ENCODE measurements at regions not wholly inside any gene's neighbourhood (a gene's known extent, or its start where the extent isn't known, plus 50 kb on each side); places are given as distances from the start of the nearest gene placed in this dataset.

DNA sequence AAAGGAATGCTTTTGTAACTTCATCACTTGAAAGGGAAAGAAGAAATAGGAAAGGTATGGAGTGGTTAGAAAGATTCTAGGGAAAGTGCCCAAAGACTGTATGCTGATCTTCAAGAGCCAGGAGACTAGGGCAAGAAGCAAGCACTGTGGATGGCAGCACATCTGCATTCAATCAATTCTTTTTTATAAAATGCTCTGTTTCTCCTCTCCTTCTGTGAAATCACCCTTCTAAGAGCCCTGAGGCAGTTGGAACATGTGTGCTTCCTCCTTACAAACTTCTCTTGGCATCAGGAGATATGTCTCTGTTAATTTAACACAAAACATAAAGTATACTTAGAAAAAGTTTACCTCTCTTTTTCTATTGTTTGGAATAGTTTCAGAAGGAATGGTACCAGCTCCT lies 1162.2 kb upstream of the GJE1 start:
- Histone ChIP-seq H3K9ac (ENCODE audit: low read depth, low read length) (no peak overlapping the region), H3K4me3 (ENCODE audit: low read length) (no peak overlapping the region), H3K4me1 (ENCODE audit: control insufficient read depth, insufficient read depth, low read length) (peaks cover 4% of the 10 kb centered on the region), H3K27me3 (ENCODE audit: control insufficient read depth, insufficient read depth, low read length) (no peaks in the 10 kb centered on the region), H3K36me3 (ENCODE audit: insufficient read depth, low read length) (no peaks in the 10 kb centered on the region), H3K4me2 (ENCODE audit: low read length) (no peak overlapping the region), H3K9me3 (replicated peaks; ENCODE audit: low read length) (no peaks in the 10 kb centered on the region)

GRCh38 chr6:140968062-140968461 lies 1164.7 kb upstream of the GJE1 start:
- no peaks in the 10 kb centered on the region for H3K27me3 ChIP-seq (ENCODE audit: control insufficient read depth, insufficient read depth, low read length)
- H3K9ac ChIP-seq (ENCODE audit: low read depth, low read length): no peak overlapping the region
- no peak overlapping the region for H3K4me2 ChIP-seq (ENCODE audit: low read length)
- no peaks in the 10 kb centered on the region for H3K36me3 ChIP-seq (ENCODE audit: insufficient read depth, low read length)
- H3K9me3 ChIP-seq (replicated peaks; ENCODE audit: low read length): no peaks in the 10 kb centered on the region
- H3K4me1 ChIP-seq (ENCODE audit: control insufficient read depth, insufficient read depth, low read length): peaks cover 4% of the 10 kb centered on the region
- no peak overlapping the region for H3K4me3 ChIP-seq (ENCODE audit: low read length)

DNA sequence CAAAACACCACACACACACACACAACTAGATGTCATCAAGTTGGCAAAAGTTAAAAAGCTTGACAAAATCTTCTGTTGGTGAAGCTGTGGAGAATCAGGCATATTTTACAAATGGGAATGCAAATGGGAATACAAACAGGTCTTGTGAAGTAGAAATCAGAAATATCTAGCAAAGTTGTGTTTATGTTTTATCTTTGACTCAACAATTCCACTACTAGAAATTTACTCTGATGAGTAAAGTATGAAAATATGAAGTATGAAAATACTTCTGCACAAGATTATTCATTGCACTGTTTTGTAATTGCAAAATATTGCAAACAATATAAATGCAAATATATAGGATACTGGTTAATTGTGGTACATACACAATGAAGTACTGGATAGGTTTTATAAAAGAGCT lies 1166.0 kb upstream of the GJE1 start:
- Histone ChIP-seq H3K9me3 (replicated peaks; ENCODE audit: low read length) (no peaks in the 10 kb centered on the region), H3K27me3 (ENCODE audit: control insufficient read depth, insufficient read depth, low read length) (no peaks in the 10 kb centered on the region), H3K4me3 (ENCODE audit: low read length) (no peak overlapping the region), H3K9ac (ENCODE audit: low read depth, low read length) (no peak overlapping the region), H3K4me1 (ENCODE audit: control insufficient read depth, insufficient read depth, low read length) (peaks cover 4% of the 10 kb centered on the region), H3K4me2 (ENCODE audit: low read length) (peak overlapping the region; percentile 40), H3K36me3 (ENCODE audit: insufficient read depth, low read length) (no peaks in the 10 kb centered on the region)

DNA sequence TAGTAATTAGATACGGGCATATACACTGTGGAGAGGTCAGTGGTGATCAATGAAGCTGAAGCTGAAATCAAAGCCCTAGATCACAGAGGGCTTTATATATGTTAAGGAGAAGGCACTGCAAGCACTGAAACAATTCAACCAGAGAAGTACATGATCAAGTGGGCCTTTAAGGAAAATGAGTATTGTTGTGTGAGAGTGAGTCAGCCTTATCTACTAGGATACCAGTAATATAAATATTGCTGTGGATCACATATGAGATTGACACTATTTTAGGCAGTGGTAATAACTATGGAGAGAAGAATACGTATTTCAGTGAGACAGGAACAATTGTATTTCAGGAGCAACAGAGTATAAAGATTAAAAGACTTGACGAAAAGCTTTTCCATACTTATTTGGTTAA lies 1172.2 kb upstream of the GJE1 start:
- no peak overlapping the region for H3K4me3 ChIP-seq (ENCODE audit: low read length)
- no peak overlapping the region for H3K4me2 ChIP-seq (ENCODE audit: low read length)
- no peaks in the 10 kb centered on the region for H3K27me3 ChIP-seq (ENCODE audit: control insufficient read depth, insufficient read depth, low read length)
- H3K9me3 ChIP-seq (replicated peaks; ENCODE audit: low read length): no peaks in the 10 kb centered on the region
- no peaks in the 10 kb centered on the region for H3K36me3 ChIP-seq (ENCODE audit: insufficient read depth, low read length)
- H3K4me1 ChIP-seq (ENCODE audit: control insufficient read depth, insufficient read depth, low read length): no peaks in the 10 kb centered on the region
- H3K9ac ChIP-seq (ENCODE audit: low read depth, low read length): no peak overlapping the region

GRCh38 chr6:140957386-140957785 lies 1175.3 kb upstream of the GJE1 start:
- Histone ChIP-seq H3K36me3 (ENCODE audit: insufficient read depth, low read length) (no peaks in the 10 kb centered on the region), H3K27me3 (ENCODE audit: control insufficient read depth, insufficient read depth, low read length) (no peaks in the 10 kb centered on the region), H3K4me2 (ENCODE audit: low read length) (no peak overlapping the region), H3K4me1 (ENCODE audit: control insufficient read depth, insufficient read depth, low read length) (no peaks in the 10 kb centered on the region), H3K9me3 (replicated peaks; ENCODE audit: low read length) (no peaks in the 10 kb centered on the region), H3K9ac (ENCODE audit: low read depth, low read length) (no peak overlapping the region), H3K4me3 (ENCODE audit: low read length) (no peak overlapping the region)

GRCh38 chr6:140956571-140957369 lies 1176.0 kb upstream of the GJE1 start:
- Histone ChIP-seq H3K9me3 (replicated peaks; ENCODE audit: low read length) (no peaks in the 10 kb centered on the region), H3K36me3 (ENCODE audit: insufficient read depth, low read length) (no peaks in the 10 kb centered on the region), H3K4me2 (ENCODE audit: low read length) (no peak overlapping the region), H3K27me3 (ENCODE audit: control insufficient read depth, insufficient read depth, low read length) (no peaks in the 10 kb centered on the region), H3K9ac (ENCODE audit: low read depth, low read length) (no peak overlapping the region), H3K4me1 (ENCODE audit: control insufficient read depth, insufficient read depth, low read length) (no peaks in the 10 kb centered on the region), H3K4me3 (ENCODE audit: low read length) (no peak overlapping the region)

DNA sequence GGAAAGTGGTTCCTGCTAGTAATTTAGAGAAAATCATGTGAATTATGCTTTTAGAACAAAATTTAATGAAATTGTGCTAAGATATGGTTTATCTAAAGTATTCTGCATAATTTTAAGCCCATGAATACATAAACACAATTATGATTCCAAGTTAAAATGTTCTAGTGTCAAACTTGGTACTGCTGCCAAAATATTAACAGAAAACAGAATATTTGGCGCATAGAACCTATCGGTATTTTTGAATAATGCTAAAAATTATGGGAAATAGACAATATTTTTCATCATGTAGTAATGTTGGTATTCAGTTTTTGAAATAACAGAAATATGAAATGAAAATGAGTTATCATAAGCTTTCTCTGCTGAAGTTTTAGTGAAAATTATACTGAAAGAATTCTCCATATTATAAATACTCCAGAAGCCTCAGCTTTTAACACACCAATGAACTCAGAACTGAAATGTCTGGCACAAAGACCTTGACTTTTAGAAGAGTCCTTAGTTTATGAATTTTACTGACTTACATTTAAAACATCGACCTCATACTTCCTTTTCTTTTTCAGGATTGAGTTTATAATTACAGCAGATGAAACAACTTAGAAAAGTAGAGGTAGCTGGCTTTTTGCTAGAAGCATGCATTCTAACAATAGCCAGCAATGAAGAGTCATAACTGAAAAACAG lies 1192.3 kb upstream of the GJE1 start:
- H3K27me3 ChIP-seq (ENCODE audit: control insufficient read depth, insufficient read depth, low read length): no peaks in the 10 kb centered on the region
- H3K9me3 ChIP-seq (replicated peaks; ENCODE audit: low read length): no peaks in the 10 kb centered on the region
- H3K4me2 ChIP-seq (ENCODE audit: low read length): no peak overlapping the region
- H3K4me3 ChIP-seq (ENCODE audit: low read length): no peak overlapping the region
- no peaks in the 10 kb centered on the region for H3K36me3 ChIP-seq (ENCODE audit: insufficient read depth, low read length)
- H3K9ac ChIP-seq (ENCODE audit: low read depth, low read length): no peak overlapping the region
- H3K4me1 ChIP-seq (ENCODE audit: control insufficient read depth, insufficient read depth, low read length): no peaks in the 10 kb centered on the region

DNA sequence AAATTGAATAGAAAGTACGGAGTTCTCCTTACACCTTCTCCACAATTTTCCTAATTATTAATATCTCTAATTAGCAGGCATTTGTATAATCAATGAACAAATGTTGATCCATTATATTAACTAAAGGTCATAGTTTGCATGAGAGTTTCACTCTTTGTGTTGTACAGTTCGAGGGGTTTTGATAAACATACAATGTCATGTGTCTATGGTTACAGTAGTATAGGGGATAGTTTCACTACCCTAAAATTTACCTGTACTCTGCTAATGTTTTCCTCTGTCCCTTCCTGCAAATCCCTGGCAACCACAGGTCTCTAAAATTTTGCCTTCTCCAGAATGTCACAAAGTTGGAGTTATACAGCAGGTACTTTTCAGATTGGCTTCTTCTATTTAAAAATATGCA lies 1199.8 kb upstream of the GJE1 start:
- H3K4me3 ChIP-seq (ENCODE audit: low read length): no peak overlapping the region
- H3K36me3 ChIP-seq (ENCODE audit: insufficient read depth, low read length): no peaks in the 10 kb centered on the region
- H3K27me3 ChIP-seq (ENCODE audit: control insufficient read depth, insufficient read depth, low read length): no peaks in the 10 kb centered on the region
- H3K4me2 ChIP-seq (ENCODE audit: low read length): no peak overlapping the region
- no peaks in the 10 kb centered on the region for H3K4me1 ChIP-seq (ENCODE audit: control insufficient read depth, insufficient read depth, low read length)
- no peak overlapping the region for H3K9ac ChIP-seq (ENCODE audit: low read depth, low read length)
- H3K9me3 ChIP-seq (replicated peaks; ENCODE audit: low read length): no peaks in the 10 kb centered on the region

GRCh38 chr6:140931581-140931980 lies 1201.1 kb upstream of the GJE1 start:
- no peaks in the 10 kb centered on the region for H3K9me3 ChIP-seq (replicated peaks; ENCODE audit: low read length)

GRCh38 chr6:140929121-140929520 lies 1203.6 kb upstream of the GJE1 start:
- Histone ChIP-seq H3K27me3 (ENCODE audit: control insufficient read depth, insufficient read depth, low read length) (no peaks in the 10 kb centered on the region), H3K9me3 (replicated peaks; ENCODE audit: low read length) (no peaks in the 10 kb centered on the region), H3K4me2 (ENCODE audit: low read length) (no peak overlapping the region), H3K4me3 (ENCODE audit: low read length) (no peak overlapping the region), H3K4me1 (ENCODE audit: control insufficient read depth, insufficient read depth, low read length) (no peaks in the 10 kb centered on the region), H3K36me3 (ENCODE audit: insufficient read depth, low read length) (no peaks in the 10 kb centered on the region), H3K9ac (ENCODE audit: low read depth, low read length) (no peak overlapping the region)

More at GRCh38 chr6:140931581-140931980, 1201.1 kb upstream of the GJE1 start:
- Histone ChIP-seq H3K9ac (ENCODE audit: low read depth, low read length) (no peak overlapping the region), H3K36me3 (ENCODE audit: insufficient read depth, low read length) (no peaks in the 10 kb centered on the region), H3K4me2 (ENCODE audit: low read length) (no peak overlapping the region), H3K4me3 (ENCODE audit: low read length) (no peak overlapping the region), H3K4me1 (ENCODE audit: control insufficient read depth, insufficient read depth, low read length) (no peaks in the 10 kb centered on the region), H3K27me3 (ENCODE audit: control insufficient read depth, insufficient read depth, low read length) (no peaks in the 10 kb centered on the region)

GRCh38 chr6:140923048-140923447 lies 1209.7 kb upstream of the GJE1 start:
- H3K4me2 ChIP-seq (ENCODE audit: low read length): no peak overlapping the region
- H3K9me3 ChIP-seq (replicated peaks; ENCODE audit: low read length): no peaks in the 10 kb centered on the region
- no peak overlapping the region for H3K4me3 ChIP-seq (ENCODE audit: low read length)
- H3K36me3 ChIP-seq (ENCODE audit: insufficient read depth, low read length): no peaks in the 10 kb centered on the region
- H3K4me1 ChIP-seq (ENCODE audit: control insufficient read depth, insufficient read depth, low read length): peaks cover 3% of the 10 kb centered on the region
- H3K27me3 ChIP-seq (ENCODE audit: control insufficient read depth, insufficient read depth, low read length): no peaks in the 10 kb centered on the region
- no peak overlapping the region for H3K9ac ChIP-seq (ENCODE audit: low read depth, low read length)

Measured in skeletal muscle satellite cell (primary cell).